Astrocyte (in vitro differentiated cells and primary cell): ENCODE measurements at regions not wholly inside any gene's neighbourhood (a gene's known extent, or its start where the extent isn't known, plus 50 kb on each side); places are given as distances from the start of the nearest gene placed in this dataset.
"Not testable (repeated sequence)": the region's sequence is repeated elsewhere in the genome, so short reads cannot be mapped to it uniquely, and the experiment has no call there.

Experiments used
- DNase-seq: peaks from one replicate; pipeline ENCODE4 v3.0.0-alpha.2; 2010; ENCODE audit warnings: low read depth
- FAIRE-seq: peaks from 2 replicates; lab custom pipeline; 2011; peaks lifted over from hg19 to GRCh38; lab: Jason Lieb, UNC
- H2AFZ ChIP-seq: 2 replicates; pipeline ENCODE4 v1.6.0; 2012; ENCODE audit warnings: low read depth, low read length, inconsistent platforms
- H3K27ac ChIP-seq: 2 replicates; pipeline ENCODE4 v1.5.1; 2011; ENCODE audit warnings: low read depth, low read length, inconsistent platforms
- H3K27me3 ChIP-seq: 2 replicates; pipeline ENCODE4 v1.6.0; 2011; ENCODE audit warnings: low read length, inconsistent platforms; ENCODE audit not compliant: insufficient read depth
- H3K36me3 ChIP-seq: 2 replicates; pipeline ENCODE4 v1.5.1; 2011; ENCODE audit warnings: low read length, inconsistent platforms; ENCODE audit not compliant: insufficient read depth
- H3K4me1 ChIP-seq: 2 replicates; pipeline ENCODE4 v1.5.1; 2011; ENCODE audit warnings: low read length, inconsistent platforms; ENCODE audit not compliant: insufficient read depth
- H3K4me2 ChIP-seq: 2 replicates; pipeline ENCODE4 v1.6.0; 2012; ENCODE audit warnings: low read length, inconsistent platforms
- H3K4me3 ChIP-seq: 2 replicates; pipeline ENCODE4 v1.5.1; 2011; ENCODE audit warnings: low read depth, mild to moderate bottlenecking, low read length, inconsistent platforms; ENCODE audit not compliant: insufficient read depth
- H3K79me2 ChIP-seq: 2 replicates; pipeline ENCODE4 v1.6.0; 2012; ENCODE audit warnings: mild to moderate bottlenecking, low read length, inconsistent platforms; ENCODE audit not compliant: insufficient read depth
- H3K9ac ChIP-seq: 2 replicates; pipeline ENCODE4 v1.6.0; 2012; ENCODE audit warnings: mild to moderate bottlenecking, low read length, inconsistent platforms
- H3K9me3 ChIP-seq: 2 replicates; pipeline ENCODE4 v1.5.1; 2012; ENCODE audit warnings: low read depth, mild to moderate bottlenecking, low read length, inconsistent platforms; ENCODE audit not compliant: insufficient read depth
- H4K20me1 ChIP-seq: 2 replicates; pipeline ENCODE4 v1.6.0; 2012; ENCODE audit warnings: low read length, inconsistent platforms; ENCODE audit not compliant: insufficient read depth
- H3K27ac Mint-ChIP-seq: one replicate; pipeline ENCODE4 v1.8.0; 2021; ENCODE audit warnings: mild to moderate bottlenecking, mixed read lengths; ENCODE audit not compliant: unreplicated experiment
- H3K27me3 Mint-ChIP-seq: one replicate; pipeline ENCODE4 v1.8.0; 2021; ENCODE audit warnings: low read depth, mixed read lengths; ENCODE audit not compliant: unreplicated experiment
- H3K36me3 Mint-ChIP-seq: one replicate; pipeline ENCODE4 v1.8.0; 2021; ENCODE audit warnings: low read depth, mixed read lengths; ENCODE audit not compliant: unreplicated experiment
- H3K4me1 Mint-ChIP-seq: one replicate; pipeline ENCODE4 v1.8.0; 2021; ENCODE audit warnings: low read depth, mixed read lengths; ENCODE audit not compliant: unreplicated experiment
- H3K4me3 Mint-ChIP-seq: one replicate; pipeline ENCODE4 v1.8.0; 2021; ENCODE audit warnings: mild to moderate bottlenecking, moderate library complexity, mixed read lengths; ENCODE audit not compliant: unreplicated experiment
- H3K9me3 Mint-ChIP-seq: one replicate; pipeline ENCODE4 v1.8.0; 2021; ENCODE audit warnings: mild to moderate bottlenecking, mixed read lengths; ENCODE audit not compliant: unreplicated experiment
- CTCF ChIP-seq: IDR thresholded peaks from 2 replicates; pipeline ENCODE4 v1.5.1; 2011; ENCODE audit warnings: low read depth, mild to moderate bottlenecking, inconsistent platforms, low read length, moderate library complexity; ENCODE audit not compliant: insufficient read depth
- EZH2 ChIP-seq: IDR thresholded peaks from 2 replicates; pipeline ENCODE4 v1.6.1; 2012; ENCODE audit warnings: mild to moderate bottlenecking, low read length, inconsistent platforms; ENCODE audit not compliant: insufficient read depth

GRCh38 chrY:26638063-26638462, 1016.1 kb downstream of the CDY1 start:
- H2AFZ ChIP-seq = no peak overlapping the region
- TF ChIP-seq CTCF (no peak), EZH2 (no peak)
- H3K9ac ChIP-seq = no peak overlapping the region
- no peak overlapping the region for H3K4me2 ChIP-seq
- H3K27ac Mint-ChIP-seq = no peak overlapping the region
- H3K4me1 ChIP-seq = no peaks in the 10 kb centered on the region
- no peaks in the 10 kb centered on the region for H3K79me2 ChIP-seq
- DNase-seq (no peak), FAIRE-seq (no peak)
- H3K9me3 ChIP-seq = peaks cover 5% of the 10 kb centered on the region
- no peaks in the 10 kb centered on the region for H3K36me3 Mint-ChIP-seq
- no peak overlapping the region for H3K4me3 Mint-ChIP-seq
- H3K27ac ChIP-seq = no peak overlapping the region
- no peak overlapping the region for H3K4me3 ChIP-seq
- no peaks in the 10 kb centered on the region for H3K36me3 ChIP-seq
- H3K27me3 Mint-ChIP-seq = no peaks in the 10 kb centered on the region
- H4K20me1 ChIP-seq = no peaks in the 10 kb centered on the region
- H3K4me1 Mint-ChIP-seq = no peaks in the 10 kb centered on the region
- H3K27me3 ChIP-seq = no peaks in the 10 kb centered on the region
- H3K9me3 Mint-ChIP-seq = peaks cover 43% of the 10 kb centered on the region

GRCh38 chrY:26645856-26646255, 1023.9 kb downstream of the CDY1 start:
- H3K4me2 ChIP-seq, H3K27me3 Mint-ChIP-seq, FAIRE-seq, H3K4me3 Mint-ChIP-seq, H3K4me1 Mint-ChIP-seq, H3K27ac Mint-ChIP-seq, H2AFZ ChIP-seq, H3K9ac ChIP-seq, H3K4me1 ChIP-seq, H3K27me3 ChIP-seq, H3K36me3 Mint-ChIP-seq, H4K20me1 ChIP-seq, H3K79me2 ChIP-seq, DNase-seq, H3K27ac ChIP-seq, H3K4me3 ChIP-seq, H3K36me3 ChIP-seq: not testable (repeated sequence)
- H3K9me3 ChIP-seq = peaks cover 18% of the 10 kb centered on the region
- H3K9me3 Mint-ChIP-seq = peaks cover 21% of the 10 kb centered on the region

GRCh38 chrY:26648240-26648639, 1026.3 kb downstream of the CDY1 start:
- not testable (repeated sequence) for DNase-seq, H3K27ac ChIP-seq, H3K27ac Mint-ChIP-seq, H3K36me3 ChIP-seq, H3K4me3 Mint-ChIP-seq, H3K27me3 ChIP-seq, H3K4me2 ChIP-seq, H3K79me2 ChIP-seq, H3K4me3 ChIP-seq, H2AFZ ChIP-seq, H3K4me1 ChIP-seq, H3K9ac ChIP-seq, H3K36me3 Mint-ChIP-seq, H3K27me3 Mint-ChIP-seq, FAIRE-seq, H4K20me1 ChIP-seq, H3K4me1 Mint-ChIP-seq
- H3K9me3 ChIP-seq = peaks cover 12% of the 10 kb centered on the region
- H3K9me3 Mint-ChIP-seq = peaks cover 21% of the 10 kb centered on the region

GRCh38 chrY:26664245-26664644, 1042.3 kb downstream of the CDY1 start:
- H3K9ac ChIP-seq, H3K4me2 ChIP-seq, H3K4me3 Mint-ChIP-seq, H3K79me2 ChIP-seq, H3K27ac Mint-ChIP-seq, H3K4me1 ChIP-seq, H3K27ac ChIP-seq, FAIRE-seq, H4K20me1 ChIP-seq, DNase-seq, H3K4me1 Mint-ChIP-seq, H3K9me3 ChIP-seq, H3K4me3 ChIP-seq, H3K27me3 Mint-ChIP-seq, H3K36me3 Mint-ChIP-seq, H3K27me3 ChIP-seq, H2AFZ ChIP-seq, H3K36me3 ChIP-seq: not testable (repeated sequence)
- H3K9me3 Mint-ChIP-seq = peaks cover 58% of the 10 kb centered on the region

- not testable (repeated sequence) for H3K4me1 Mint-ChIP-seq
Observed at GRCh38 chrY:26666691-26667090, 1044.8 kb downstream of the CDY1 start.

More at GRCh38 chrY:26666691-26667090, 1044.8 kb downstream of the CDY1 start:
- not testable (repeated sequence) for H3K4me1 ChIP-seq, H3K9ac ChIP-seq, H3K27ac Mint-ChIP-seq, H3K27me3 Mint-ChIP-seq, DNase-seq, H3K36me3 ChIP-seq, H3K27ac ChIP-seq, H3K4me3 Mint-ChIP-seq, FAIRE-seq, H3K36me3 Mint-ChIP-seq, H3K79me2 ChIP-seq, H4K20me1 ChIP-seq, H3K4me2 ChIP-seq, H3K27me3 ChIP-seq, H3K4me3 ChIP-seq, H2AFZ ChIP-seq
- H3K9me3 ChIP-seq = peaks cover 22% of the 10 kb centered on the region
- H3K9me3 Mint-ChIP-seq = peaks cover 61% of the 10 kb centered on the region
